Gastrocnemius medialis (tissue), 4 donors: ENCODE measurements at regions not wholly inside any gene's neighbourhood (a gene's known extent, or its start where the extent isn't known, plus 50 kb on each side); places are given as distances from the start of the nearest gene placed in this dataset.

Experiments used
- POLR2A ChIP-seq, 2 donors: fragments of 450-650 bp; IDR thresholded peaks; one replicate each; pipeline ENCODE4 v1.6.1; 2017; ENCODE audit warnings: antibody characterized with exemption in 2 of 2, mild to moderate bottlenecking in 2 of 2, moderate library complexity in 2 of 2
- TF ChIP-seq, protein P1 (sequence below), 5 experiments: fragments of 450-650 bp in 3 of 5; fragments of 200-600 bp in 2 of 5; sonication (generic) in 2 of 5; IDR thresholded peaks in 4 of 5; conservative IDR thresholded peaks in 1 of 5; 1 replicate in 4 of 5; 2 replicates in 1 of 5; pipeline ENCODE4 v1.5.1; 2016 to 2019; ENCODE audit warnings: antibody characterized with exemption in 5 of 5, mild to moderate bottlenecking in 3 of 5, moderate library complexity in 3 of 5

DNA sequence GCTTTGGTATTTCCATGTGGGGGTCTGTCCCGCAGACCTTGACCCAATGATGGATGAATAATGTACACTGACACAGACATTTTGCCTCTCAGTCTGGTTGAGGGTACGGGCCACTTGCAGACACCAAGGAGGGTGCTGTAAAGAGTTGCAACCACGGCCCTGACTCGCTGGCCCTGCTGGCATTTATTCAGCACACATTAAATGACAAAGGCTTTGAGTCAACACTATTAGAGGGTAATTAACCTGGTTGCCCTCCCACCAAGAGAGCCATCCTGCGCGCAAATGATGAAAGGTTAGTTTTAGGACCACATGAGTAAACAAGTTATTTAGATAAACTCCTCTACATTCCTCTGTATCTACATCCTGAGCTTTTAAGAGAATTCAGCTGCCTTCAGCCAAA lies 308.9 kb upstream of the MMS22L start:
- TF ChIP-seq, protein P1, sequence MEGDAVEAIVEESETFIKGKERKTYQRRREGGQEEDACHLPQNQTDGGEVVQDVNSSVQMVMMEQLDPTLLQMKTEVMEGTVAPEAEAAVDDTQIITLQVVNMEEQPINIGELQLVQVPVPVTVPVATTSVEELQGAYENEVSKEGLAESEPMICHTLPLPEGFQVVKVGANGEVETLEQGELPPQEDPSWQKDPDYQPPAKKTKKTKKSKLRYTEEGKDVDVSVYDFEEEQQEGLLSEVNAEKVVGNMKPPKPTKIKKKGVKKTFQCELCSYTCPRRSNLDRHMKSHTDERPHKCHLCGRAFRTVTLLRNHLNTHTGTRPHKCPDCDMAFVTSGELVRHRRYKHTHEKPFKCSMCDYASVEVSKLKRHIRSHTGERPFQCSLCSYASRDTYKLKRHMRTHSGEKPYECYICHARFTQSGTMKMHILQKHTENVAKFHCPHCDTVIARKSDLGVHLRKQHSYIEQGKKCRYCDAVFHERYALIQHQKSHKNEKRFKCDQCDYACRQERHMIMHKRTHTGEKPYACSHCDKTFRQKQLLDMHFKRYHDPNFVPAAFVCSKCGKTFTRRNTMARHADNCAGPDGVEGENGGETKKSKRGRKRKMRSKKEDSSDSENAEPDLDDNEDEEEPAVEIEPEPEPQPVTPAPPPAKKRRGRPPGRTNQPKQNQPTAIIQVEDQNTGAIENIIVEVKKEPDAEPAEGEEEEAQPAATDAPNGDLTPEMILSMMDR (IDR thresholded peaks at IDR 0.05 in 4 of 5, conservative IDR thresholded peaks at IDR 0.05 in 1 of 5): no peak
- TF ChIP-seq POLR2A (IDR thresholded peaks at IDR 0.05): no peak
